B cell (primary cell): ENCODE measurements at regions not wholly inside any gene's neighbourhood (a gene's known extent, or its start where the extent isn't known, plus 50 kb on each side); places are given as distances from the start of the nearest gene placed in this dataset.

Experiments
- EZH2 ChIP-seq: IDR thresholded peaks from 2 replicates; pipeline ENCODE4 v1.6.1; 2012; ENCODE audit warnings: borderline replicate concordance, low read depth, mild to moderate bottlenecking, moderate library complexity, low read length; ENCODE audit not compliant: insufficient read depth, poor library complexity, severe bottlenecking
- TF ChIP-seq, protein P1 (sequence below): fragments of 200-600 bp; IDR thresholded peaks from one replicate; pipeline ENCODE4 v1.8.0; 2022; ENCODE audit warnings: antibody characterized with exemption, mild to moderate bottlenecking

DNA sequence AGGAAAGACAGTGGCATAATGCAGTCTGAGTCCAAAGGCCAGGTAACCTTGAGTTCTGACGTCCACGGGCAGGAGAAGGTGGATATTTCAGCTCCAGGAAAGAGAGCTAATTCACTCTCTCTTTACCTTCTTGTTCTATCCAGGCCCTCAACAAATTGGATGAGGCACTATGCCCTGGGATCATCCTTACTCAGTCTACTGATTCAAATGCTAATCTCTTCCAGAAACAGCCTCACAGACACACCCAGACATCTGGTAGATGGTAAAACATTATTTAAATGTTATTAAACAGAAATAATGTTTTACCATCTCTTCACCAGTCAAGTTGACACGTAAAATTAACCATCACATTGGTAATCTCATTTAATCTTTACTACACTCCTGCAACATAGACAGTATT, 73.0 kb downstream of the RBM11 start:
- TF ChIP-seq, protein P1, sequence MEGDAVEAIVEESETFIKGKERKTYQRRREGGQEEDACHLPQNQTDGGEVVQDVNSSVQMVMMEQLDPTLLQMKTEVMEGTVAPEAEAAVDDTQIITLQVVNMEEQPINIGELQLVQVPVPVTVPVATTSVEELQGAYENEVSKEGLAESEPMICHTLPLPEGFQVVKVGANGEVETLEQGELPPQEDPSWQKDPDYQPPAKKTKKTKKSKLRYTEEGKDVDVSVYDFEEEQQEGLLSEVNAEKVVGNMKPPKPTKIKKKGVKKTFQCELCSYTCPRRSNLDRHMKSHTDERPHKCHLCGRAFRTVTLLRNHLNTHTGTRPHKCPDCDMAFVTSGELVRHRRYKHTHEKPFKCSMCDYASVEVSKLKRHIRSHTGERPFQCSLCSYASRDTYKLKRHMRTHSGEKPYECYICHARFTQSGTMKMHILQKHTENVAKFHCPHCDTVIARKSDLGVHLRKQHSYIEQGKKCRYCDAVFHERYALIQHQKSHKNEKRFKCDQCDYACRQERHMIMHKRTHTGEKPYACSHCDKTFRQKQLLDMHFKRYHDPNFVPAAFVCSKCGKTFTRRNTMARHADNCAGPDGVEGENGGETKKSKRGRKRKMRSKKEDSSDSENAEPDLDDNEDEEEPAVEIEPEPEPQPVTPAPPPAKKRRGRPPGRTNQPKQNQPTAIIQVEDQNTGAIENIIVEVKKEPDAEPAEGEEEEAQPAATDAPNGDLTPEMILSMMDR = no peak
- TF ChIP-seq EZH2 = no peak
